WERI-Rb-1 (cell line): ENCODE measurements at regions not wholly inside any gene's neighbourhood (a gene's known extent, or its start where the extent isn't known, plus 50 kb on each side); places are given as distances from the start of the nearest gene placed in this dataset.

Experiments used
- DNase-seq: peaks from one replicate; pipeline ENCODE4 v3.0.0-alpha.2; 2020
- H3K27ac ChIP-seq: fragments of 250-450 bp; sonication (Bioruptor Pico); 2 replicates; pipeline ENCODE4 v1.5.1; 2020; ENCODE audit warnings: mild to moderate bottlenecking, moderate library complexity
- H3K27me3 ChIP-seq: fragments of 250-450 bp; sonication (Bioruptor Pico); 2 replicates; pipeline ENCODE4 v1.5.1; 2021; ENCODE audit warnings: mild to moderate bottlenecking, low read depth, moderate library complexity; ENCODE audit not compliant: insufficient read depth, severe bottlenecking
- H3K36me3 ChIP-seq: fragments of 250-450 bp; sonication (Bioruptor Pico); 2 replicates; pipeline ENCODE4 v1.5.1; 2020; ENCODE audit warnings: mild to moderate bottlenecking, moderate library complexity
- H3K4me3 ChIP-seq: 2 replicates; pipeline ENCODE4 v1.5.1; 2011; ENCODE audit warnings: low read depth, mild to moderate bottlenecking, control low read depth, low read length
- H3K9me3 ChIP-seq: fragments of 250-450 bp; sonication (Bioruptor Pico); 2 replicates; pipeline ENCODE4 v1.5.1; 2021; ENCODE audit warnings: mild to moderate bottlenecking, moderate library complexity; ENCODE audit not compliant: severe bottlenecking
- TF ChIP-seq, protein P1 (sequence below): IDR thresholded peaks from 2 replicates; pipeline ENCODE4 v1.5.1; 2011; ENCODE audit warnings: low read depth, mild to moderate bottlenecking, control low read depth, inconsistent platforms, low read length

DNA sequence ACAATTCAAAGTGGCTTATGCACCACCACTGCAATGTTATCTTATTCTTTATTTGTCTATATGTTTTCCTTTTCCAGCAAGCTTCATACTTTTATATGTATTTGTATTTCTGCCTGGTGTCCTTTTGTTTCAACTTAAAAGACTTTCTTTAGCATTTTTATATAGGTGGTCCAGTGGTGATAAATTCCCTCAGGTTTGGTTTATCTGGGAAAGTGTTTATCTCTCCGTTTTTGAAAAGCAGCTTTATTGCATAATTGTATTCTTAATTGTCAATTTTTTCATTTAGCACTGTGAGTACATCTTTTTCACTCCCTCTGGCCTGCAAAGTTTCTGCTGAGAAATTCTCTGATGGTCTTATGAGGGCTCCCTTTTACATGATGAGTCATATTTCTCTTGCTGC, 479.0 kb upstream of the GRID2 start:
- H3K36me3 ChIP-seq: no peaks in the 10 kb centered on the region
- H3K4me3 ChIP-seq: no peak overlapping the region
- H3K27ac ChIP-seq: no peak overlapping the region
- TF ChIP-seq, protein P1, sequence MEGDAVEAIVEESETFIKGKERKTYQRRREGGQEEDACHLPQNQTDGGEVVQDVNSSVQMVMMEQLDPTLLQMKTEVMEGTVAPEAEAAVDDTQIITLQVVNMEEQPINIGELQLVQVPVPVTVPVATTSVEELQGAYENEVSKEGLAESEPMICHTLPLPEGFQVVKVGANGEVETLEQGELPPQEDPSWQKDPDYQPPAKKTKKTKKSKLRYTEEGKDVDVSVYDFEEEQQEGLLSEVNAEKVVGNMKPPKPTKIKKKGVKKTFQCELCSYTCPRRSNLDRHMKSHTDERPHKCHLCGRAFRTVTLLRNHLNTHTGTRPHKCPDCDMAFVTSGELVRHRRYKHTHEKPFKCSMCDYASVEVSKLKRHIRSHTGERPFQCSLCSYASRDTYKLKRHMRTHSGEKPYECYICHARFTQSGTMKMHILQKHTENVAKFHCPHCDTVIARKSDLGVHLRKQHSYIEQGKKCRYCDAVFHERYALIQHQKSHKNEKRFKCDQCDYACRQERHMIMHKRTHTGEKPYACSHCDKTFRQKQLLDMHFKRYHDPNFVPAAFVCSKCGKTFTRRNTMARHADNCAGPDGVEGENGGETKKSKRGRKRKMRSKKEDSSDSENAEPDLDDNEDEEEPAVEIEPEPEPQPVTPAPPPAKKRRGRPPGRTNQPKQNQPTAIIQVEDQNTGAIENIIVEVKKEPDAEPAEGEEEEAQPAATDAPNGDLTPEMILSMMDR: no peak
- H3K9me3 ChIP-seq: peaks cover 6% of the 10 kb centered on the region
- no peak for DNase-seq
- no peaks in the 10 kb centered on the region for H3K27me3 ChIP-seq

DNA sequence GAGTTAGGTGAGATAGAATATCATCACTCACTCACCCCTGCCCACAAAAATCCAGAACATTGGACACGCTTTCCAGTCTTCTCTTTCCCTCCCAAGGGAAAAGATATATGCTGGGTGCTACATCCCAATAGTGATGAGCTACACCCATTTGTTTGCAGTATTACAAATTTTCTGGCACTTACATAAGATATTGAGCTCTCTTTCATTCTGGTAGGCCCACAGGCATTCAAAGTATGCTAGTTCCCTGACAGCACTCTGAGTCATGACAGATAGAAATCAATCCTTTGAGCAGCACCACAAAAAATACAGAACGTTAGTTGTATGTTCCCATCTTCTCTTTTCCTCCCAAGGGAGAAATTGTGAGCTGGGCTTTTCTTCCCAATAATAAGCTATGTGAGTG, 477.6 kb upstream of the GRID2 start:
- H3K9me3 ChIP-seq: peaks cover 6% of the 10 kb centered on the region
- TF ChIP-seq, protein P1: no peak
- no peak overlapping the region for H3K27ac ChIP-seq
- H3K36me3 ChIP-seq: no peaks in the 10 kb centered on the region
- no peaks in the 10 kb centered on the region for H3K27me3 ChIP-seq
- H3K4me3 ChIP-seq: no peak overlapping the region
- no peak for DNase-seq

DNA sequence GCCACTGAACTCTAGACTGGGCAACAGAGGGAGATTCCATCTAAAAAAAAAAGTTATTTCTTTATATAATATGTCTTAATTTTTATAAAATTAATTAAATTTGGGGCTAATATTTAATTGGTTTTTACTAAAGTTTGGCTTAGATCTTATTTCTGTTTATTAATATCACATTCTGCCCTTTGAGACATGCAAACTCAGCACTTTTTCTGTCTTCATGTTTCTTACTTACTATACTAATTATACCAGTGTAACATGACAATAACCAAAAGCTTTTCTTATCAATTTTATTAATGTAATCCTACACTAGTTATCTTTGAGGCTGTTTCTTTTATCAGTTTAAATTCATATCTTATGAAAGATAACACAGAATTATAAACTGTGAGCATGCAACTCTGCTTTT, 475.9 kb upstream of the GRID2 start:
- H3K9me3 ChIP-seq: no peaks in the 10 kb centered on the region
- H3K36me3 ChIP-seq: no peaks in the 10 kb centered on the region
- TF ChIP-seq, protein P1: no peak
- H3K4me3 ChIP-seq: no peak overlapping the region
- DNase-seq: no peak
- H3K27ac ChIP-seq: no peak overlapping the region
- H3K27me3 ChIP-seq: no peaks in the 10 kb centered on the region

DNA sequence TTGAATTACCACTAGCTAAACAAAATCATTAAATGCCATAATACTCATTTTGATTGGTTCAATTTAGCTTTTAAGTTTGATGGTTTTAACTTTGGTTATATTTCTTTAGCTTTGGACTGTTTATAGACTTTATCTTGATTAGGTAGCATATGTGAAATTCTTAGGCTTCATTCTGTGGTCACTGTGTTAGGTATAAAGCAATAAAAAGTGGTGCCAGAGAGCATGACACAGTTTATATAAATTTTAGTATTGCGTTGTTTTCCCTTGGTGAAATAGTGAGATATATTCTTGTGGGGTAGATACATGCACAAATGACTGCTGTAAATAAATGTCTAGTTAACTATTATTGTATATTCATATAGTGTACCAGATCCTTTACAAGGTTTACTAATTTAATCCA, 474.2 kb upstream of the GRID2 start:
- TF ChIP-seq, protein P1: no peak
- Histone ChIP-seq H3K9me3 (peaks cover 8% of the 10 kb centered on the region), H3K36me3 (no peaks in the 10 kb centered on the region)

DNA sequence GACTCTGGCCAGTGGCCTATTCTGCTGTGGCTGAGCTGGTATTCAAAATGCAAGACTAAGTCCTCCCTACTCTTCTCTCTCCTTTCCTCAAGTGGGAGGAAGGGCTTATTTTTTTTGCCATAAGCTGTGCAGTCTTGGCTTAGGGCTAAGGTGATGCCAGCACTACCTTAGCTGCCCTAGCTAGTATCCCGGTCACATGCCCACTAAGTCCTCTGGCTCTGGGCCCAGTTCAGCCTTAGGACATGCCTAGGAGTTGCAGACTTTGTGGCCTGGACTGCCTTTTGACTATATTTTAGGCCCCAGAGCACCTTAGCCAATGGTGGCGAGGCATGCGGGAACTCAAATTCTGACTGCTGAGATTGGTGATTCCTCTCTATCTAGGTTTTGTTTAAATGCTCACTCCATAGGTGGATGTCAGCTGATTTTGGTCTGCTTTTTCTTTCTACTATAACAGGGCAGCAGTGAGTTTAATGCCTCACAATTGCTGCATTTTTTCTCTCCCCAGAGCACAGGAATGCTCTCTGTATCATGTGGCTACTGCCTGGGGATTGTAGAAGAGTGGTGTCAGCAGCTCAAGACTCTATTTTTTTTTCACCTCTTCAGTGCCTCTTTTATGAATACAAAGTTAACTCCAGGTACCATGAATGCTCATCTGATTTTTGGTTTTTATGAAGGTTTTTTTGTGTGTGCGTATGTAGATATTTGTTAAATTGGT, 472.9 kb upstream of the GRID2 start:
- no peak for DNase-seq
- no peaks in the 10 kb centered on the region for H3K36me3 ChIP-seq
- peaks cover 8% of the 10 kb centered on the region for H3K9me3 ChIP-seq
- no peaks in the 10 kb centered on the region for H3K27me3 ChIP-seq
- no peak overlapping the region for H3K27ac ChIP-seq
- H3K4me3 ChIP-seq: no peak overlapping the region
- TF ChIP-seq, protein P1: no peak

More for the DNA sequence above, 474.2 kb upstream of the GRID2 start:
- no peak for DNase-seq
- Histone ChIP-seq H3K27me3 (no peaks in the 10 kb centered on the region), H3K27ac (no peak overlapping the region), H3K4me3 (no peak overlapping the region)

DNA sequence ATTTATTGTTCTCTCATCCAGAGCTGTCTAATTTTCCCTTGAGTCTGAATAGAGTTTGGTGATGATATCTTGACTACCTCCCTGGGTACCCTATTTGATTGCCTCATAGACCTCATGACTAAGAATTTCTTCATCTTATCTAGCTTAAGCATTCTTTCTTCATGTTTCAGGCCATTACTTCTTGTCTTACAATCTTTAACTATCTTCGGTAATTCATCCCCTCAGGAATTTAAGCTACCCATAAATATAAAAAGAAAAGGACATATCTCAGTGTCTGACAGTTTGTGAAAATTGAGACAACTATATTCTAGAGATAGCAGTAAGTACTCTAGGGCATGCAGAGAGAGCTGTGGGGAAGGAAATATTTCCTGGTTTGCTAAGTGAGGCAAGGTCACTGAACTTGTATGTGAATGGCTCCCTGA, 466.1 kb upstream of the GRID2 start:
- no peak for DNase-seq
- TF ChIP-seq, protein P1: no peak
- no peaks in the 10 kb centered on the region for H3K36me3 ChIP-seq
- no peak overlapping the region for H3K4me3 ChIP-seq
- H3K27ac ChIP-seq: no peak overlapping the region
- no peaks in the 10 kb centered on the region for H3K27me3 ChIP-seq
- H3K9me3 ChIP-seq: peaks cover 8% of the 10 kb centered on the region
